H4 (cell line): ENCODE measurements at regions not wholly inside any gene's neighbourhood (a gene's known extent, or its start where the extent isn't known, plus 50 kb on each side); places are given as distances from the start of the nearest gene placed in this dataset.
"Not testable (repeated sequence)": the region's sequence is repeated elsewhere in the genome, so short reads cannot be mapped to it uniquely, and the experiment has no call there.

Experiments used
- DNase-seq: peaks from one replicate; pipeline ENCODE4 v3.0.0-alpha.2; 2015; ENCODE audit warnings: low spot score

DNA sequence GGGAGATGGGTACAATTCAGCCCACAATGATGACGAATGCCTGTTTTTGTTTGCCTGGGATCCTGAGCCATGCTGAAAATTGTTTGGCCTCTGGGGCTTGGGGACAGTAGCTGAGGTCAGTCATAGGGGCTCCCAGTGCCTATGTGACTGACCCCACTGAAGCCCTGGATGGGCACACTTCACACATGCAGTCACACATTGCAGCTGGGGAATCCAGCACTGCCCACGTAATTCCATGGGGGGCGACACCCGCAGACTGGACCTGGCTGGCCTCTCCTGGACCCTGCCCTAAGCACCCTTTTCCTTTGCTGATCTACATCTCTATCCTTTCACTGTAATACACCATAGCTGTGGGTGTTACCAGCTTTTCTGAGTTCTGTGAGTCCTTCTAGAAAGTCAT is 295.2 kb upstream of the HS6ST1 start:
- DNase-seq: no peak

DNA sequence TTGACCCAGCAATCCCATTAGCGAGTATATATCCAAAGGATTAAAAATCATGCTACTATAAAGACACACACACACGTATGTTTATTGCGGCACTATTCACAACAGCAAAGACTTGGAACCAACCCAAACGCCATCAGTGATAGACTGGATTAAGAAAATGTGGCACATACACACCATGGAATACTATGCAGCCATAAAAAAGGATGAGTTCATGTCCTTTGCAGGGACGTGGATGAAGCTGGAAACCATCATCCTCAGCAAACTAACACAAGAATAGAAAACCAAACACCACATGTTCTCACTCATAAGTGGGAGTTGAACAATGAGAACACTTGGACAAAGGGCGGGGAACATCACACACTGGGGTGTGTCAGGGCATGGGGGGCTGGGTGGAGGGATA is 296.2 kb upstream of the HS6ST1 start:
- DNase-seq: not testable (repeated sequence)

DNA sequence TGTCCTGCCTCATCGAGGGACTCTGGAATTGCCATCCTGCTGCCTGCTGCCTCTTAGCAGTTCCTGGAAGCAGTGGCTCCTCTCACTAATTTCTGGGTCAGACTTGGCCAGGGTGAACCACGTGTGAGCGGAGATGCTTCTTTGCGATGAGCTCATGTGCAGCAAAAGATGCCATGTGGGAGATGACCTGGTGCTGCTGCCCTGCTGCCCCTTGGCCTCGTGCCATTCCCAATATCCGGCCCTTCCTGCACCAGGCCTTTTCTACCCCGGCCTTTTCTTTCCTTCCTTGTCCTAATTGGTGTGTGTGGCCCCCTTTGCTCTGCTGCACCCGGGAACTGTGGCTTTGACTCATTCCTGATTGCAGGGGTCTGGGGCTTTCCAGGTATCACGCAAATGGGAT is 296.9 kb upstream of the HS6ST1 start:
- no peak for DNase-seq

DNA sequence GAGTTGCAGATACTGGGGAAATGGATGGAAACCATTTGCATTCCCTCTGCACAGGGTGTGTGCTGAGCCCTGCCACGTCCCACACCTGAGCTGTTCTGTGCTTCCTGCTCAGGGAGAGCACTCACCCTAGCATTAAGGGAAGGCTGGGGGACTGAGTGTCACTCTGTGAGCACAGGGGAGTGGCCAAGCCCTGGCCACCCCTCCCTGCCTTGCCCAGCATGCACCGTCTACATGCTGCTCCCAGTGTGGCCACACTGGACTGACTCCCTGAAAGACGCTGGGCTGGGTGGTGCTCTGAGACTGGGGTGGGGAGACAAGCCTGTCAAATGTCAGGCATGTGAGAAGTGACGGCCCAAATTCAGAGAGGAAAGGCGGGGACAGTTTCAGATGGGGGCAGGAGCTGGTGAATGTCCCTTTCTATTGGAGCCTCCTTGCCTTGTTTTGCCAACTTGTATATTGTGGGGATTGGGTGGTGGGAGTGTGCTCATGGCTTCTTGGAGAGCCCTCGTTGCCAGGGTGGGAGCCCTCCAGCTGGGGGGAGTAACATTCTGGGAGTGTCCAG is 298.4 kb upstream of the HS6ST1 start:
- no peak for DNase-seq

DNA sequence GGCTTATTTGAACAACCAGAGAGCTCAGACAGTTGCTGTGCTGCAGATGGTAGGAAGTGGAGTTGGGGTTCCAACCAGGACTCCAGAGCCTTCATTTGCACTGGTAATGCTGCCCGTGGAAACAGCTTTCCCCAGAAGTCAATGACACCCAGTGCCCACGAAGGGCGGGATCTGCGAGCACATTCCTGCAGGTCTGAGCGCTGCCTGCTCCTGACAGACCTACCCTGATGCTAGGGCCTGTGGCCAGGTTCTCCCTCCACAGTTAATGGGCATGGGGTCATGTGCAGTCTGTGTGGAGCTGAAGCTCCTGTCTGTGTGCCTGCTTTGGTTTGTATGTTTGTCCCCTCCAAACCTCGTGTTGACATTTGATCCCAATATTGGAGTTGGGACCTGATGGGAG is 299.0 kb upstream of the HS6ST1 start:
- DNase-seq: no peak

DNA sequence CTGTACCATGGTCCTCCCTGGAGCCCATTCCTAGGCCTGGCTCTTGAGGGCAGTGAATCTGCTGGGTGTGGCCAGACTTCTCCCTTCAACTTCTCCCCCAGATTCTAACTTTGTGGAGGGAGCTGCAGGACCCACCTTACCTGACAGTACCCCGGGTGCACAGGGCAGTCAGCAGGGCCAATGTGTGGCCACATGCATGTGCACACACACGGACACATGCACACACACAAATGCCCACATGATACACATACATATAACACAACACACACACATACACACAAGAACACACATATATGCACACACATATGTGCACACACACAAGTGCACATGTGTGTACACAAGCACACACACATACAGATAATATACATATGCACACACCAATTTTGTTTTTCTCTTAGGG is 300.0 kb upstream of the HS6ST1 start:
- no peak for DNase-seq

DNA sequence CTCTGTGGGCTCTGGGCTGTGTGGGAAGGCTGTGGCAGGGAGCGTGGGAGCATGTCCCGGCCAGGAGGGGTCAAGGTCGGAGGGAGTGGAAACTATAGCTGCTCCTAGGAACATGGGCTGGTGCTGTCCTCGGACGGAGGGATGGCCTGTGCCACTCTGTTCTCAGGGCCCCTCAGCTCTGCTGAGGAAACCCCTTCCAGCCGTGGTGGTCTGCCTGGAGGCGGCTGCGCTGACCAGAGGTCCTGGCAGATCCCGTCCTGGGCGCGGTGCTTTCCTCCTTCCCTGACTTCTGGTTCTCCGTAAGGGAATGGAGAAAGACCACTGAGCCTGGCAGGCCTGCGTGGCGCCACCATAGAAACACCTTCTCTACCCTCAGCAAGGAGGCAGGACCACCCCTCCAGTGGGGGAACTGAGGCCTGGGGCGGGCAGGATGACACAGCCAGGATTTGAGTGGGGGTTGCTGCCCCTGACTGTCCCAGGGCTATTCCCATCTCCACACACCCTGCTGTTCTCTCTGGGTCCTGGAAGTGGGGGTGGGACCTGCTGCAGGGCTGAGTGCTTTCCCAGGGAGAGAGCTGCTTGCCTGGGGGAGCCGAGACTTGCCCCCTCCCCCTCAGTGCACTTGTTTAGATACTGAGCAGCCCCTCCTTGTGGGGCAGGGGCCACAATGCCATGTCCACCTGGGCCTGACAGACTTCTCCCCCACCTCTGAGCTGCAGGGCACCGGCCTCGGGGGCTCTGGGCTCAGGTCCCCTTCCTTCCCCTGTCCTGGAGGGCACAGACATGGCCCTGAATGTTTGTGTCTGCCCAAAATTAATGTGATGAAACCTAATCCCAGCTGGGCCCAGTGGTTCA is 301.0 kb upstream of the HS6ST1 start:
- no peak for DNase-seq

DNA sequence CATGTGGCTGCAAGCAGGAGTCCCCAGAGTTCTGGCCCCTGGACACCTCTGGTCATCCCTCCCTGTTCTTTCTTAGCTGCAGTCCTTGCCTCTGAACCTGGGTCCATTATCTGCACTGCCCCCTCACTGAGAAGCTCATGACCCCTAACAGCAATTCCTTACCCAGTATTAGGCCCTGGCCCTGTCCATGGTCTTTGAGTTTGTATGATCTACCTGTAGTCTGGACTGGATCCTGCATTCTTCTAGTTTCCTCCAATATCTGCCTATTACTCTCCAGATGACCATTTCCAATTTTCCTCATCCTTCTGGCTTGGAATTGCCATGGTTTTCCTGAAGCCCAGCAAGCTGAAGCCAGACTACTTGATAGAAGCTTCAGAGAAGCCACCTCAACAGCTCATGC is 302.4 kb upstream of the HS6ST1 start:
- no peak for DNase-seq

DNA sequence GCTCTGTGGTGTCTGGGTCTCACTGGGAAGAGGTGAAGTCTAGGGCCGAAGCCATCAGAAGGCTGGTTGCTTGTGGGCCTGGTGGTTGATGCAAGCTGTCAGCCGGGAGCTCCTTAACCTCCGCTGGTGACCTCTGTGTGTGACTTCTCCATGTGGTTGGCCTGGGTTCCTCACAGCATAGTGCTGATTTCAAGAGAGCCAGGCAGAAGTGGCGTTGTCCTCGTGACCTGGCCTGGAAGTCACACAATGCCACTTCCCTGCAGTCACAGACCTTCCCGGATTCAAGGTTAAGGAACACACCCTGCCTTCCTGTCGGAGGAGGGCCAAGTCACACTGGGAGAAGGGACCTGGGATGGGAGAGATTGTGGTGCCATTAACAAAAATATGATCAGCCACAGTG is 303.7 kb upstream of the HS6ST1 start:
- DNase-seq: no peak

DNA sequence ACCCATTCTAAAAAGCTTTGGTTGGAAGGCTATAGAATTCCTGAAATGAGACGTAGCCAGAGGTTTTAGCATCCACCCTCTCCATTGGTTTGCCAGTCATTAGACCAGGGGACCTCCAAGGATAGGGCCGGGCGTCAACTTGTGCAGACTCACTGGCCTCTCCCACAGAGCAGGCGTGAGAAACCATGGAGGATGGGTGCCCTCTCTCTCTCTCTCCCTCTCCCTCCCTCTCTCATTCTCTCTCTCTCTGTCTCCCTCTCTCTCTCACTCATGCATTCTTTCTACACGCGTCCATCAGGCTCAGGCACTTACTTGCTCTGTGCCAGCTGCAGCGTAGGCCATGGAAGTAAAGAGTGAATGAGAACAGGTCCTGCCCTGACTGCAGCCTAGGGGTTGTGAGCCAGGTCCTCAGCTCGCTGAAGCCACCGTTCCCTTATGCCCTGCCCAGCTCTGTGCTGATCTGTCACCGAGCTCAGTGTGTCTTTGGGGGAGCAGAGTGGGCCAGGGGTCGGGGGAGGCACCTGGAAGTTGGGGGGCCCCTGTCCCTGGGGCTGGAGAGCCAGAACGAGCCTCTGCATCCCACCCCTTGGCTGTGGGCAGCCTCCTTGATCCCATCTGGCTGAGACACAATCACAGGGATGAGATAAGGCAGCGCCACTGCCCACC is 304.4 kb upstream of the HS6ST1 start:
- no peak for DNase-seq

DNA sequence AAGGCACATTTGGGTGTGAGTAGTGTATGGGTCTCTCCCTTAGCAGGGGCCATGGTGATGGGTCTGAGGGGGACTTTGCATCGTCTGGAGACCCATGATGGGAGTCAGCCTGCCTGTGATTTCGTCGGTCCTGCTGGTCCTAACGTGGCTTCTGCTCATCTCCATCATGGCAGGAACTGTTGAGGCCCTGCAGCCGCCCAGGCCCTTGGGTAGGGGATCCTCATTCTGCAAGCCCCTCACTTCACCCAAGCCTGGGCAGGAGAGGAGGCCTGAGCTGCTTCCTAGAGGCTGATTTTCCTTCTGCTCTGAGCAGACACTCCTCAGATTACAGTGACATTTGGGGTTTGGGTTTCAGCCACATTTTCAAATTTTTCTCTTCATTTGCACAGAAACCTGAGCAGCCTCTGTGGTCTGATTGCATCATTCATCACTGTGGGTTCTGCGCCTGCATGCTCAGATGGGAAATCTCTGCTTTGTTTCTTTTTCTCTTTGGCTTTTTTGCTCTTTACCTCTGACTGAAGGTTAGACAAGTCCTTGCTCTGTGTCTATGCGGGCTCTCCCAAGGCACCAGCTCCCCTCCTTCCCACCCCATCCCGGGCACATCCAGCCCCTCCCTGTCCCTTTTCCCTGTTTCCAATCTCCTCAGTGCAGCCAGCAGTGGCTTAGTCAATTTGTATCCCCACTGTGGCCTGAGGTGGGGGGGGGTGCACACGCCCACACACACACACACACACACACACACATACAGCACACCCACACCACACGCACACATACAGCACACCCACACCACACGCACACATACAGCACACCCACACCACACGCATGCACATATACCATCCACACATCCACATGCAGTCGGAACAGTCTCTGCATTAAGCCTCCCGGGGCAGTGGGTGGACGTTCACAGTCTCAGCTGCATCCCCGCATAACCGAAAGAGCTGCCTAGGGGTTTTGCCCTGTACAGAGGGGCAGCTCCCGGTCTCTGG is 305.4 kb upstream of the HS6ST1 start:
- peak; percentile 91 for DNase-seq

DNA sequence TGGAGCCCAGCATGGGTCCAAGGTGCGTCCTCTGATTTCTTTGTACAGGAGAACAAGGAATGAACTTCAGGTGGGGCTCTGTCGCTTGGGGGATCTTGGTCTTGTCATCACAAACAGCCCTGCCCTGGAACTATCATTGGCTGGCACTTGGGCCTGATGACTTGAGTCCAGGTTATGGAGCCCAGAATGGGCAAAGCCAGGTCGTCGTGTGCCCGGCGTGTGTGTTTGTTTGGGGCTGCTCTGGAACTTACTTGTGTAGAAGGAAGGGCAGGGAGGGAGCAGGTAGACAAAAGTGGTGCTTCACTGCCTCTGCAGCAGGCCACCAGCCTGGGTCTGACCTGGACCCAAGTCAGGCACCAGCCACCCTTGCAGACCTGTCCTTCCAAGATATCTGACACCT is 306.3 kb upstream of the HS6ST1 start:
- no peak for DNase-seq

DNA sequence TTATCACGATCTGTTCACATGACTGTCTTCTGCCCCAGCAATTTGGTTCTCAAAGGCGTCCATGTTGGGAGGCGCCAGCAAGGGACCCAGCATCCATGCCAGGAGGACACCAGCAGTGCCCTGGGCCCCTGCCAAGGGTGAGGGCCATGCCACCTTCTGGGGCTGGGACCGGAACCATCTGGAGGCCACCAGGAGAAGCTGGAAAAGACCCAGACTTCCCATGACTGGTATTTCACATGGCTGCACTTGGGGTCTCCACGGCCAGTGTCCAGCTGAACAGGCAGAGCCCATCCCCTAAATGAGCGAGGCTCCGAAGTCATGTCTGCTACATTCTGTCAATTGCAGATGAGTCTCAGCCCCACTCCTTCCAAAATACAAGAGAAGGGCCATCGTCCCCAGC is 306.8 kb upstream of the HS6ST1 start:
- DNase-seq: no peak

DNA sequence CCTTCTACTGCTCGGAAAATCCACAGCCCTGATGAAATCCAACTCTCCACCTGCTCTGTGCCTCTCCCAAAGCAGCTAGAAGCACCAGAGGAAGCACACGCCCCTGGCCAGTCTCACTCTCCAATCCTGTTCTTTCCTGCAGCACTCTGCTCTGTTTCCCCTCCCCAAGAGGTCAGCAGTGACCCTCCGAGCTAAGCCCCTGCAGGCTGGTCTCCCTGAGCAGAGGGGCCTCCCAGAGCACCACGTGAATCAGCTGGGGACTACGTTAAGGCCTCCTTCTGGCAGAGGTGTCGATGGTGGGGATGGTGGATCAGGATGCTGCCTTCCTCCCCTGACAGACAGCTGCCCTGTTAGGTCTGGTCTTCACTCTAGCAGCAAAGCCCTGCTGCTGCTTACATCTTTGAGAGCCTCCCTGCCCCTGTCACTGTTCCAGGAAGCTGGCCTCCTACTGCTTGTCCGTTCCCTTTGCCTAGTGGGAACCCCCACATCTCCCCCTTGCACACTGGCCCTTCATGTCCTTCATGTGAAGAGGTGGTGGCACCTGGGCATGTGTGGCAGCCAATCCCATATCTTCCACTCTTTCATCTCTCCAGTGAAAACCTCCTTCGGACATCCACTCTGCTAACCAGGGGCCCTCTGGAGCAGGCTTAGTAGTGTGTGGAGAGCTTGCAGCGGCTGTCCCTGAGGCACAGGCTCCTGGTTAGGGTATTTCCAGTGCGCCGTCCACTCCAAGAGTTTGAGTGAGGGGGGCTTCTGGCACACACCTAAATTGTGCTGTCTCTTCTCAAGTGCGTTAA is 307.5 kb upstream of the HS6ST1 start:
- DNase-seq: no peak

DNA sequence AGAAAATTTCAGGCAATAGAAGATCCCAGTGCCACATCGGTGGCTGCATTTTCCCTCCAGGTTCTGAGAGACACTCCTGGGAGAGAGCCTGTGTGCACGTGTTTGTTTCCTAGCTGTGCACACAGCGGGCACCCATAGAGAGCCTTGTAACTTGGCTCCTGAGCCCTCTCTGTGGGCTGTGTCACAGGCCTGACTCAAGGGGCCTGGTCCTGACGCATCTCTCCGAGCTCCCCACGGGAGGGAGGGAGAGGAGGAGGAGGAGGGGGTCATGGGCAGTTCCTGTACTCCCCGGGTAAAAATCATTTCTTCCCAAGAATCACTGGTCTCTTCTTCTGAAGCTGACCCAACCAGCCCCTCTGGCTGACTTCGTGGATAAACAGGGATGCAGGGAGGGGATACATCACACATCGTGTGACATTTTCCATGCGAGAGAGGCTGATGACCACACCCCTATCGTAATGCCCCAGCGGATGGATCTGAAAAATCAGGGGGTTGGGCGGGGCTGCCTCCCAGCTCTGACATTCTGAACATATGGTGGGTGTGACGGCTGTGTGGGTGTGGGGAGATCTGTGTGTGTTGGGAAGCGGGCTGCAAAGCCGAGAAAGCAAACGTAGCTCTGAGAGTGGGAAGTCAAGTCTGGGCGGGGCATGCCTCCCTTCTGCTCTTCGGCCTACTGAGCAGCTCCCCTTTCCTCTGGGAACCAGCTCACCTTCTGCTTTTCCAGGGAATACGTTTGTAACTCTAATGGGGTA is 308.3 kb upstream of the HS6ST1 start:
- no peak for DNase-seq

DNA sequence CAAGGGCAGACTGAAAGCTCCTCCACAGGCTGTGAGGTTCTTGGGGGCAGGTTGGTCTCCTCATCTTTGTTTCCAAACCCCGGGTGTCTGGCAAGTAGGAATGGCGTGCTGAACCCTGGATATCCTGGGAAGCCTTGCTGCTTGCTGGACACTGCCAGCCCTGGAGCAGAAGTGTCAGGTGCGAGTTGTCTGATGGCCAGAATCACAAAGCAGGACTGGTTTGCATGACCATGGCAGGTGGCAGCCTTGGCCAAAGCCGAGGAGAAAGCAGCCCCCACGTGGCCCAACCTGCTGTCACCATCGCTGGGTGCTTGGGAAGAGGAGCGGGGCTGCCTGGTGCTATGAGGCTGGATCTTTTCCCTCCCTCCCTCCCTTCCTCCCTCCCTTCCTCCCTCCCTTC is 309.5 kb upstream of the HS6ST1 start:
- no peak for DNase-seq

DNA sequence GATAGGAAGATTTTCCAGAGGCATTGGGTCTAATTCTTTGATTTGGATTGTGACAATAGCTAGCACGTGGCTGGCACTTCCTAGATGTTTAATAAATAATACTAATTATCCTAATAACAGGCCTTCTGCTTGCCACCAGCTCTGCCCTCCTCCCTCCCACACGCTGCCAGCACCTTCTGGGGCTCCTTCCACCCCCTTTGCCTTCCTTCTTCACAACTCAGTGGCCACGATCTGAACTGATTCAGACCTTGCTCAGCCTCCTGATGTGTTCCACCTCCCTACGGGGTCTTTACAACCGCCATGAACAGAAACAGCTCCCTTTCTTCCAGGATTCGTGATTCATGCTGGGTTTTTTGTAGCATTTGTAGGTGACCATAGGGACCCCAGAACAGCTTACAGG is 310.3 kb upstream of the HS6ST1 start:
- no peak for DNase-seq

DNA sequence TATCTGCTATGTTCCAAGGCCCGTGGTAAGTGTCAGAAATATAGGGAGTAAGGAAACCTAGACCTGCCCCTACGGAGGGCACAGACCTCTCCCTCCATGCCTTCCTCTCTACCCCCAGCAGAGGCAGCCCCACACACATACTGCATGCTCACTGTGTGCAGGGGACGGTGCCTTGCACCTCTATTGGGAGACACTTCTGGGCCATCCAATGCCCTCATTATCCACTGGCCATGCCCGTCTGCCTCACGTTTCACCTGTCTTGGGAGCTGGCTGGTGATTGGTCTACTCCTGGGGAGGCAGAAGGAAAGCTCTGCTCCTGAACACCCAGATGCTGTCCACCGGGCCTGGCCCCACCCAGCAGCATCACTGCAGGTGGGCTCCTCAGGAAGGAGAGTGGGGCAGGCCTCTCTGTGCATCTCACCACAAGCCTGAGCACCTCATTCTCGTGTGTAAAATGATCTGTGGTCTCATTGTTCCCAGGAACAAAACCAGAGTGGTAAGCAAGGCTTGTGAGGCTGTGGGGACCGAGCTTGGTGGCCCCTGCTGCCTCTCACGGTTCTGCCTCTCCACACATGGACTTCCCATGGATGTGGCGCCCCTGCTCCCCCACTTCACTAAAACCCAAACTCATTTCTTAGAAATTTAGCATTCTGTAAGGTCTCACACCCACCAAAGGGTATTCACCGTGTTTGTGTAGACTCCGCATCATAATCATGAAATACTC is 312.5 kb upstream of the HS6ST1 start:
- no peak for DNase-seq

DNA sequence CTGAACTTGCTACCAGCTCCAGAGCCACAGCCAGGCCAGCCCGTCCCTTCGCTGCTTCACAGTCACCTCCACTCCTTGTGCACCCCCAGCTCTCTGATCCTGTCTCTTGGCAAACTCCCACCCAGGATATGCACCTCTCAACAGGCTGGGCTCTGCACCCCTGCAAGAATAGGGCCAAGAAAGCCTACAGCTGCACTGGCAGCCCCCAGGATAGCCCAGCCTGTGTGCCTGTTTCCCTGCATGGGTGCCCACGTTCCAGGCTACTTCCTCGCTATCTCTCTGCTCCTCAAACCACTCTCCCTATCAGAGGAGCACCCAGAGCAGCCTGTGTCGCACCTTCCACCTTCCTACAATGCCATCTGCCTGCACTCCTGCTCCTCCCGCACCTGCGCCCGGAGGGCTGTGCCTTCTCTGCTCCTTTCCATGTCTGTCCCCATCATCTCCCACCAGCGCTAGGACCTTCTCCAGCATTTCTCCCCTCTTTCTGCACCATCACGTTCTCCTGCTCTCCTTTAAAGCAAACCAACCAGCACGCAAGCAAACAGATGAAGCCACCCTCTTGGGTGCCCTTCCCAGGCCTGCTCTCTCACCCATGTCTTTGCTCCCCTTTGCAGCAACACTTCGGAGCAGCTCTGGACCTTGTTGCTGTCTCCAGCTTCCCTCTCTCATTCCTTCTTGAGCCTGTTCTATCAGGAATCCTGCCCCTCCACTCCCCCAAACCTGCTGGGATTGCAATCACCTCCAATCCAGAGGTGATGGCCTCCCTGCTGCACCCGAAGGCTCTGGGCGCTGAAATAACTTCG is 313.2 kb upstream of the HS6ST1 start:
- DNase-seq: no peak
